WTC11 (cell line): ENCODE measurements at regions not wholly inside any gene's neighbourhood (a gene's known extent, or its start where the extent isn't known, plus 50 kb on each side); places are given as distances from the start of the nearest gene placed in this dataset.

Experiments used
- ATF1 ChIP-seq: sonication (generic); formaldehyde crosslinking; IDR thresholded peaks from 2 replicates; pipeline ENCODE4 v1.8.1; 2023; ENCODE audit warnings: mild to moderate bottlenecking, moderate library complexity, missing genetic modification reagents
- ATF3 ChIP-seq: sonication (generic); formaldehyde crosslinking; conservative IDR thresholded peaks from 2 replicates; pipeline ENCODE4 v1.8.1; 2022; ENCODE audit warnings: mild to moderate bottlenecking, missing genetic modification reagents
- CTCF ChIP-seq: fragments of 200-600 bp; IDR thresholded peaks from 2 replicates; pipeline ENCODE4 v1.8.0; 2022; ENCODE audit warnings: antibody characterized with exemption
- EMX1 ChIP-seq: fragments of 250-450 bp; sonication (Bioruptor Pico); IDR thresholded peaks from 2 replicates; pipeline ENCODE4 v1.8.0; 2021; ENCODE audit warnings: mild to moderate bottlenecking
- ESRRA ChIP-seq: sonication (generic); formaldehyde crosslinking; IDR thresholded peaks from 2 replicates; pipeline ENCODE4 v1.8.1; 2022; ENCODE audit warnings: mild to moderate bottlenecking, missing genetic modification reagents, borderline replicate concordance
- NR2C2 ChIP-seq: sonication (generic); formaldehyde crosslinking; IDR thresholded peaks from 2 replicates; pipeline ENCODE4 v1.8.0; 2022; ENCODE audit warnings: mild to moderate bottlenecking, missing genetic modification reagents
- PRRX2 ChIP-seq: fragments of 250-450 bp; sonication (Bioruptor Pico); IDR thresholded peaks from 2 replicates; pipeline ENCODE4 v1.8.0; 2021; ENCODE audit warnings: mild to moderate bottlenecking
- SP1 ChIP-seq: sonication (generic); formaldehyde crosslinking; conservative IDR thresholded peaks from 2 replicates; pipeline ENCODE4 v1.8.1; 2022; ENCODE audit warnings: missing genetic modification reagents
- STAT6 ChIP-seq: sonication (generic); formaldehyde crosslinking; conservative IDR thresholded peaks from 2 replicates; pipeline ENCODE4 v1.8.1; 2023; ENCODE audit warnings: mild to moderate bottlenecking, low read depth, missing genetic modification reagents, moderate library complexity
- TEAD4 ChIP-seq: sonication (generic); formaldehyde crosslinking; IDR thresholded peaks from 2 replicates; pipeline ENCODE4 v1.8.0; 2022; ENCODE audit warnings: mild to moderate bottlenecking, missing genetic modification reagents
- TP53 ChIP-seq: sonication (generic); formaldehyde crosslinking; IDR thresholded peaks from 2 replicates; pipeline ENCODE4 v1.8.1; 2023; ENCODE audit warnings: mild to moderate bottlenecking, missing genetic modification reagents
- USF2 ChIP-seq: sonication (generic); formaldehyde crosslinking; IDR thresholded peaks from 2 replicates; pipeline ENCODE4 v1.8.1; 2023; ENCODE audit warnings: mild to moderate bottlenecking, missing genetic modification reagents, moderate library complexity
- ZNF121 ChIP-seq: sonication (generic); formaldehyde crosslinking; IDR thresholded peaks from 2 replicates; pipeline ENCODE4 v1.8.0; 2023; ENCODE audit warnings: missing genetic modification reagents
- ZNF219 ChIP-seq: sonication (generic); formaldehyde crosslinking; IDR thresholded peaks from 2 replicates; pipeline ENCODE4 v1.8.0; 2023; ENCODE audit warnings: missing genetic modification reagents, mild to moderate bottlenecking, borderline replicate concordance

GRCh38 chr4:26130173-26130572 is 190.6 kb upstream of the RBPJ start:
- TF ChIP-seq STAT6 (no peak), ATF1 (CRISPR knock-in tag) (no peak), CTCF (no peak), TEAD4 (no peak), ATF3 (CRISPR knock-in tag) (no peak), USF2 (CRISPR knock-in tag) (no peak), ESRRA (CRISPR knock-in tag) (no peak), SP1 (CRISPR knock-in tag) (no peak), EMX1 (CRISPR knock-in tag) (no peak), PRRX2 (no peak), NR2C2 (CRISPR knock-in tag) (no peak), ZNF219 (no peak), TP53 (no peak), ZNF121 (CRISPR knock-in tag) (no peak)
